ENCODE measurements at regions not wholly inside any gene's neighbourhood (a gene's known extent, or its start where the extent isn't known, plus 50 kb on each side); places are given as distances from the start of the nearest gene placed in this dataset.

DNA sequence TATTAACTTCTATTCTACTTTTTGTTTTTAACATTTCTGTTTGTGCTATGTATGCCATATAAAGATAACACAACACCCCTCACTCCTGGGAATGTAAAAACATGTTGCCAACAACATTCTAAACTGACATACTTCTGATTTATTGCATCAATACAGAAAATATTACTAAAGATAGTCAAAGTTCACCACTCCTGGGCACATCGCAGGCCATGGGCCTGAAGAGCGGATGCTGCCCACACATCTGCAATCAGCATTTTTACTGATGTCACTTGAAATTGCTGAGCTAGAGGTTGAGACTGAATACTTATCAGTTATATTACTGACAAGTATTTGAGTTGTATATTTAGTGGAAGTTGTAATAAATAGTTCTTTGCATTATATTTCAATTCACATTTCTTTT is 711.9 kb upstream of the EPHA7 start:
- TF ChIP-seq, protein P1, sequence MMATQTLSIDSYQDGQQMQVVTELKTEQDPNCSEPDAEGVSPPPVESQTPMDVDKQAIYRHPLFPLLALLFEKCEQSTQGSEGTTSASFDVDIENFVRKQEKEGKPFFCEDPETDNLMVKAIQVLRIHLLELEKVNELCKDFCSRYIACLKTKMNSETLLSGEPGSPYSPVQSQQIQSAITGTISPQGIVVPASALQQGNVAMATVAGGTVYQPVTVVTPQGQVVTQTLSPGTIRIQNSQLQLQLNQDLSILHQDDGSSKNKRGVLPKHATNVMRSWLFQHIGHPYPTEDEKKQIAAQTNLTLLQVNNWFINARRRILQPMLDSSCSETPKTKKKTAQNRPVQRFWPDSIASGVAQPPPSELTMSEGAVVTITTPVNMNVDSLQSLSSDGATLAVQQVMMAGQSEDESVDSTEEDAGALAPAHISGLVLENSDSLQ (IDR thresholded peaks at IDR 0.05), result no peak
- TF ChIP-seq HDGF (IDR thresholded peaks at IDR 0.05; ENCODE audit: borderline replicate concordance), result no peak
- TF ChIP-seq TARDBP (IDR thresholded peaks at IDR 0.05), result no peak
